NCI-H82 treated with DMSO at 0.1 percent for 48 hours (cell line): ENCODE measurements at regions not wholly inside any gene's neighbourhood (a gene's known extent, or its start where the extent isn't known, plus 50 kb on each side); places are given as distances from the start of the nearest gene placed in this dataset.

Experiments
- DNase-seq: peaks from one replicate; lab custom pipeline; 2025; ENCODE audit not compliant: unreplicated experiment; lab: John Stamatoyannopoulos, UW

DNA sequence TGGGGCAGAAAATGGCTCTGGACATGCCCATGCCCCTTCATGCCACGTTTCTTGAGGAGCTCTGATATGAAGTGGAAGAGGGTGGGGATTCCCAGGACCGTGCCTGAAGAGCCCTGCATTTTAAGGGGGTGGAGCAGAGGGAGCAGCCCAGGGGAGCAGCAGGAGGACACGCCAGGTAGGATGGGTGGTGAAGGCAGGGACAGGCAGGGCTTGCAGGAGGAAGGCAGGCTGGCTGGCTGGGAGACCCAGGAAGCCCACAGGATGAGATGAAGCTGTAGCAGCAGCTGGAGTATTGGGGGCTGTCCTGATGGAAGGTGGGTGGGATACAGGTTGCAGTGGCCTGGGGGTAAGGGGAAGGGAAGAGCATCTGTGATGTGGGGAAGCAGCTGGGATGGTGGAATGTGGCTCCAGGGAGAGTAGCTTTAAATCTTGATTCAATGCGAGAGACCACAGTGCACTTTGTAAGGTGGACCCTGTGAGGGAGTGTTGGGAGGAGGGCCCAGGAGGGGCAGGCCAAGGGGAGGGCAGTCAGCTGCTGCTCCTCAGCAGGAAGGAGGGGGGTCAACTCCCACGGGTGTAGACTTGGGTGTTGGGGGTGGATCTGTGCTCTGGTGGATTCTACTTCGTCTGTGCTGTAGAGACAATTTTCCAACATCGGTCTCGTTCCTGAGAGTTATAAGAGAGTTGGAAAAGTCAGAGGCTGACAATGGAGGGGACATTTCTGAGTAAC lies 242.6 kb upstream of the IRX4 start:
- no peak for DNase-seq

DNA sequence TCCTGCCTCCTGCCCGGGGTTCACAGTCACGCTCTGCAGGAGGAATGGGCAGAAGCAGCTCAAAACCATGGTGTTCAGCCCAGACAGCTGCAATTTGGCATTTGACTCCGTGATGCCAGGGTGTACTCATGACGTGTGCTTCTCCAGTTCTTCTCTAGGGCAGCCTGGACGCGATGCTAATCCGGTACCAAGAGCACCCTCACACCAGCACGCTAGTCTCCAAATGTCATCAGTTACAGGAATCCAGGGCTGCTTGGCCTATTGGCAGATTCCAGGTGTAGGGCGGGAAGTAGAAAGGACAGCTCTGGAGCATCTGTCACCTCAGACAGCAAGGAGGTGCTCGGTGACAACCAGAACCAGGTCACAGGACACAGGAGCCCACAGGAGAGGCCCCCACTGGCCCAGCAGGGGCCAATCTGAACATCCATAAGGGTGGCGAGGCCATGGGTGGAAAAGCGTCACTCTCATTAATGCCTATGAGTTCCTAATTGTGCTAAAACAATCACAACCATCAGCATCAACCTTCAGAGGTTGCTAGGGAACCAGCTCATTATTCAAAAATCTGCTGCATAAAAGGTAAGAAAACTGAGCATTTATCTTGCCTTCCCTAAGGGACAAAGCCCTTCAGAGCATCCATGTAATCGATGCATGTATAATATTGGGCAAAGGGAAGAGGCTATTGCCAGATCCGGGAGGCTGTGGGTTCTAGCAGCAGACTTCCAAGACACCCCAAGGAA lies 241.9 kb upstream of the IRX4 start:
- DNase-seq = no peak

DNA sequence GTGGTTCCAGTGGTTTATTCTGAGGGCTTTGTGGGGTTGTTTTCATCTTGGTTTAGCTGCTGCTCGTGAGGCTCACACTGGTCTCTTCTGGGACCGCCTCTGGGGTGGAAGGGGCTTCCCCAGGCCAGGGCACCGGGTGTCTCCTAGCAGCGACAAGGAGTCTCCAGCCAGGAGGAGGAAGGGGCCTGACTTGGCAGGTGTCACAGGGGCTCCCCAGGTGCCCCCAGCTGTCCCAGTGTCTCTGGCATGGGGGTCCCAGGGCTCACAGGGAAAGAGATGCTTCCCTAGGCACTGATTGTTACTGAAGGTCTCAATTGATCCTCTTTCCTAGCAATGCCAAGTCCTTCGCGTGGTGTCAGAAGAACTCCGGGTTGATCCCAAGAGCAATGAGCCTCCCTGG lies 241.1 kb upstream of the IRX4 start:
- no peak for DNase-seq

DNA sequence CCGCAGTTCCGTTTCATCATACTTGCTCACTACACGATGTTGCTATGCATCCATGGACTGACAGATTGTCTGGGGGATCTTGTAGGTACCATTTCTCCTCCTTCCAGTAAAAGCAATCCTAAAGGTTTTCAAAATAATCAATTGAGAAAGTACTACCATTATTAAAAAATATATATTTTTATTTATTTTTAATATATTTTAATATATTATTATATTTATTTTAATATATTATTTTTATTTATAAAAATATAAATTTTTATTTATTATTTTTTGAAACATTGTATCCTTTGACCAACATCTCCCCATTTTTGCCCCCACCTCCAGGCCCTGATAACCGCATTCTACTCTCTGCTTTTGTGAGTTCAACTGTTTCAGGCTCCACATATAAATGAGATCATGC lies 237.6 kb upstream of the IRX4 start:
- DNase-seq = no peak

DNA sequence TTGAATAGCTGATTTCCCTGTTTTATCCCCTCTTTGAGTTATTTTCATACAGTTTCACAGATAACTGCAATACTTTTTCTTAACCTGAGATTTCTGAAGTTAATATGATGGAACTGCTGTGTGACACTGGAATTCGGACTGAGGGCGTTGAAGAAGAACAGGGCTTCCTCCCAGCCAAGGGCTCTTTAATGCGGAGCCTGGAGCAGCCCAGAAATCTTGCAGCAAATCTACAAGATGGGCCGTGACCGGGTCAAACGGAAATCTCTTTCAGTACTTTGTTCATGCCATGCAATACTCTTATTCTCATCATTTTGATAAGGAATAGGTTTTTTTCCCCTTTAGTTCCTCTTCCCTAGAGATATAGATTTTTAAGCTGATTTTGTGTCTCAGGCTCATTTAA lies 236.8 kb upstream of the IRX4 start:
- no peak for DNase-seq

DNA sequence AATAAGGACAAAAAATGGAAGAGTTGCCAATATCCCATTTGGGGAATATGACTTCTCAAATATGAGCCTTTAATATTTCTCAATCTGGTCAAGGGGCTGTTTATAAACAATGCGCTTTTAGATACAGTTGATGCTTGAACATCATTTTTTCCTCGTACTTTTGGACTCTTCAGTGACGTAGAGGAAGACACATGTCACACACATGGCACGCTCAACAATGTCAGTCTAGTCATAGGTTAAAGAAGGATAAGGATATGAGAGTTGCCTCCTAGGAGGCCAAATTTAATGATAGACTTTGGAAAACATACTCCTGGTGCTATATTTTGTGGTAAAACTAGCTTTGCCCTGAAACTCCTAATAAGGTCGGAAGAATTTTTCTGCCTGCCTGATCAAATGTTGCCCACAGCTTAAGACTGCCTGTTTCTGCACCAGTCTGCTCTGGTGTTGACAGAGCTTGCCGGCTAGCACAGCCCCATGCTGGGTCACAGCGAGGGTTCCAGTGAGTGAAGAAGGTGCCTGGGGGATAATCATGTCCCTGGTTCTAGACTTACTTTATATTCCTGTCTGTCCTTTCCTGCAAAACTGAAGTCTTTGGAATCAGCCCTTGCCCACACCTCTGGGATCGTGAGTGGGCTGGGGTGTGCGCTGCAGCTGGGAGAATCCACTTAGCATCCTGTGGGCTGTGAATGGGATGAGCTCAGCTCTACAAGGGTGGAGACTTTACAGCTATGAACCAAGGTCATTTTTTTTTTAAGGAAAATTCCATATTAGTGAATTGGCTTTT lies 230.8 kb upstream of the IRX4 start:
- DNase-seq = no peak

DNA sequence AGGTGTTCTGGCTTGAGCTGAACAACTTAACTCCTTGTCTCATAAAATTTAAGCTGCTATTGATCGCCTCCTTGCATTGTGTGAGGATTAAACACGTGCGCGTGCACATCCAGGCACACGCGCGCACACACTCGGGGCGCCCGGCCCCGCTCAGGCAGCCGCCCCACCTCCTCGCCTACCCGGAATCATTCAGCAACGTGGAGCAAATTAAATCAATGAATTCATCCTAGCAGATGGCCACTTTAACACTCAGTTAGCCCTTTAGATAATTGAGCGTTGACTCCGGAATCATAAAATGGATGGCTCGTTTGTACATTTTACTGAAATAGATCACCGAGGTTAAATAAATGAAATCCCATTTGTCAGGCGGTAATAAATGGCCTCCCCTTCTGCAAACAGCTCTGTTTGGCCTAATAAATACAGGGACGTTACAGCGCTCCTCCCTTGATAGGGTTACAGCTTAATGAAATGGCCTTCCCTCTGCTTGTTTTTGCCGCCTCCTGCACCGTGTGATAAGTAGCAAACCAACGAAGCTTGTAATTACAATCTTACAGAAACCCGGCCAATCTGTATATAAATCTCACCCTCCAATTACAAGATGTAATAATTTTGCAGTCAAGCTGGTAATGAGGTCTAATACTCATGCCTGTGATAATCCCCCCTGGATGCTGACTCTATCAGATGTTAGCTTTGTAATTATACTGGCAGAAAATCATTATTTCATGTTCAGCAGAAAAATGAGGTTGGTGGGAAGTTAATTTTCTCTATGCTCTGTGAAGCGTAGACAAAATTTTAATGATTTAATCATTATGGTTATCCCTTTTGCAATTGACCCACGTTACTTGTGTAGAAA lies 229.7 kb upstream of the IRX4 start:
- DNase-seq = no peak

DNA sequence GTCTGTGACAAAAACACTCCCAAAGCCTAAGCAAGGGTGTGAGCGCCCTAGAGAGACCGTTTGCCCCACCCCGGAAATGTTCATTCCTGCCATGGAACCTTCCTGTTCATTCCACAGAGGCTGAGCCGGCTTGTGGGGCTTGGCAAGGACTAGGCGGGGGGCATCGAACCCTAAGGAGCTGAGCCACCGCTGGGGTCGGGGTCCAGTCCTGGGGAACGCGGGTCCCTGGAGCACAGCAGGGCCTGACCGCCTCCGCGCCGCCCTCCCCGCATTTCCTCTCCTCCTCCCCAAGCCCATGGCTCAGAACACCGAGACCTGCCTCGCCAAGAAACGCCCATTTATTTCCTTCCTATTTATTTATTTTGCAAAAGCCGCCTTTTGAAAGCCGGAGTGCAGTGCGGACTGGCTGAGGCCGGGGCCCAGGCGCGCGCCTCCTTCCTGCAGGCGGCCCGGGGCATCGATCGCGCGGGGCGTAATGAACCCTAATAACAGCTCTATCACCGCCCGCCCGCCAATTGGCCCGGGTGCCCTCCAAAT lies 228.9 kb upstream of the IRX4 start:
- no peak for DNase-seq

DNA sequence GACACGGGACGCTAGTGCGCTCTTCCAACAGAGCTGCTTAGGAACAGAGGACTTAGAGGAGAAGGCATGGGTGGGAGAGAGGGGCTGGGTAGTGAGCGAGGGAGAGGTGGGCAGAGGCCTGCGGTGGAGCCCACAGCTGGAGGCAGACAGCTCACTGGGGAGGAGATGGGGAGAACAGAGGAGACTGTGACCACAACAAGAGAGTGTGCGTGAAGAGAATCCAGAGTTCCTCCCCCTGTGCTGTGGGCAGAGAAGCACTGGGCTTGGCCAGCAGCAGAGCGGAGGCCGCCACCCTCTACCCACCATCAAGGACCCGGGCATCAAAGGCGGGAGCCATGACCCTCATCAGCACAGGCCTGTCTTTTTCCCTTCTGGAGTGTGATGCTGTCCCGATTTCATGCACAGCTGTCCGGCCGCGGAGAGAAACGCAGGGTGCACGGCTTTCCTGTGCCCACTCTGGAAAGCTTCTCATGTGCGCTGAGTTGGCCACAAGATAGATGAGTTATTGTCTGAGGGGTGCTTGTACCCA lies 228.3 kb upstream of the IRX4 start:
- DNase-seq = no peak

DNA sequence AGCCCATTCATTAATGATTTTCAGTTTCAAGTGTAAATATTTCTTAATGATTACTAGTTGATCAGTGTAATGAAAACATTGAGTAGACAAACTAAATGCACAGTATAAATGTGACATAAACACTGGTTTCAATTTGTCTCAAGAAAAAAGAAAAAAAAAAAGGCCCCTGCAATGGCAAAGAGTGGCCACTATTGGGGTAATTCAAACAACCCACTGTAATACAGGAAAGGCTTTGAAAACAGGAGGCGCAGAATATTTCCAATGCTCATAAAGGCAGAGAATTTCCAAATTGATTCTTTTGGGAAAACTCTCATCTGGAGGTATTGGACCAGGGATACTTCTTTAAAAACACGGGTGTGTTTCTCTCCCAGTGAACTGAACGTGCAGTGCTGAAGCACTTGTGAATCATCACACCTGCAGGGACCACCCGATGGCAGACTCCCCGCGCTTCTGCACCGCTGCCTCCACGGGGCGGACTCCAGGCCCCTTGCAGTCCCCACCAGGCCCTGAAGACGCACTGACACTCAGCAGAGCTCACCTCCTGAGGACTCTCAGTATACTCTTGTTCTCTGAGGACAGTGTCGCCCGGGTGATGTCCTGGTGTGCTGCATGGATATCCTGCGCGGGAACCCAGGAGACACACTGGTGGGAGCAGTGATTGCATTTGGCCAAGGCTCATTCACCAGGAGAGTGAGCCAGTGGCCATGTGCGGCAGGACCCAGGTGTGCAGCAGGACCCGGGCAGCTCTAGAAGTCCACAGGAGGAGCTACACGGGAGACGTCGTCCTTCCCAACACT lies 227.6 kb upstream of the IRX4 start:
- no peak for DNase-seq

DNA sequence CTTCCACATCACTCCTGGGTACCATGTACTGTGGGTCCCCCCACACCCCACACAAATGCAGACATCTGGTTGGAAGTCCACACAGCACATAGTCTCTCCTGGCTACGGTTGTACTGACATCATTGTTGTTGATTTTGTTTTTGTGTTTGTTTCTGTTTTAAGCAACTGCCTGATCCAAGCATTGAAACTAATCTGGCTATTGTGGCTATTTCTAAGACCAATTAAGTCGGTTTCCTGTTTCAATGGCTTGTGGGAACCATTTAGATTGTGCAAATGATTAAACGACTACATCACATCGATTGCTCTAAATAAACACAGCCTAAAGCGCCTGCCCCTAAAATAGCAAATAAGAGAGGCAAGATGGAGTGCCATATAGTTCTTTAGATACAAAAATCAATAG lies 226.8 kb upstream of the IRX4 start:
- no peak for DNase-seq

DNA sequence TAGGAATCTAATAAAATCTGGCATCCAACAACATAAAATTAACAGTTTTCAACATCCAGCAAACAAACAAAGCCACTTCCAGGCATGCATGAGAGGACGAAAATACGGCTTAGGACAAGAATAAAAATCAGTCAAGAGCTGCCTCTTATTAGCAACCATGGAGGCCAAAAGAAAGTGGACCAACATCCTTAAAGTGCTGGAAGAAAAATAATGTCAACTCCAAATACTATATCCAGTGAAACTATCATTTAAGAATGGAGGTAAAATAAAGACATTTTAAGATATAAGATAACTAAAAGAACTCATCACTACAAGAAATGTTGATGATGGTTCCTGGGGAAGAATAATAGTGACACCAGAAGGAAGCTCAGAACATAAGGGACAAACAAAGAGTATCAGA lies 224.0 kb upstream of the IRX4 start:
- no peak for DNase-seq

DNA sequence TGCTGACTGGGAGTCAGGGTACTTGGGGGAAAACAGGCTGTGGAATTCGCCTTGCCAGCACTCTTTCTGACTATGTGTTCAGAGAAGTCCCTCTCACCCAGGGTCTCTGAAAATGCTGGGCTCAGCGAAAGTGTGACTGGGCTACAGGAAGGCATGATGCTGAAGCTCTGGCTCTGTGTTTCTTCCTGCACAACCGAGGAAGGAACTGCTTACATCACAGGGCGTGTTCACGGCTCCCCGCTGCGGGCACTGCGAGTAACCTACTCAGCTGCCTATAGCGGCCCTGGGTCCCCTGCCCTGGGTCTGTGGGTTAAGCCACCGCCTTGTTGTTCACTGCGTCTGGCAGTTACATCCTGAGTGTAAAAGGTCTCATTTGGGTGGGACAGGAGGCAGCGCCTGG lies 222.4 kb upstream of the IRX4 start:
- no peak for DNase-seq

DNA sequence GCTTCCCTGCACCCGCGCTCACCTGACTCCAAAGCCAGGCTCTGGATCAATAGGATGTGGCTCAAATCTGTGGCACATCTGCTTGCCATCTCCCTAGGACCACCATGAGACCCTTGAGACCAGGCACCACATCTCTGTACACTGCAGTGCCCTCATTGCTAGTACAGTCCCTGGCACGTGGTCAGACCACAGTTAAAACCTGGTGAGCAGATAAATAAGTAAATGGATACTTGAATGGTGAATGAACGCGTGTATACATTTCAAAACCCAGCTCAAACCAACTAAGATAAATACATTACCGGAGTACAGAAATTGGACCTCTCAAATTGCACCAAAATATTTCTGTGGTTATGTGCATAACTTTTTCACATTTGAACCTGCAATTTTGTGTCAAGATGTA lies 221.2 kb upstream of the IRX4 start:
- DNase-seq = no peak

DNA sequence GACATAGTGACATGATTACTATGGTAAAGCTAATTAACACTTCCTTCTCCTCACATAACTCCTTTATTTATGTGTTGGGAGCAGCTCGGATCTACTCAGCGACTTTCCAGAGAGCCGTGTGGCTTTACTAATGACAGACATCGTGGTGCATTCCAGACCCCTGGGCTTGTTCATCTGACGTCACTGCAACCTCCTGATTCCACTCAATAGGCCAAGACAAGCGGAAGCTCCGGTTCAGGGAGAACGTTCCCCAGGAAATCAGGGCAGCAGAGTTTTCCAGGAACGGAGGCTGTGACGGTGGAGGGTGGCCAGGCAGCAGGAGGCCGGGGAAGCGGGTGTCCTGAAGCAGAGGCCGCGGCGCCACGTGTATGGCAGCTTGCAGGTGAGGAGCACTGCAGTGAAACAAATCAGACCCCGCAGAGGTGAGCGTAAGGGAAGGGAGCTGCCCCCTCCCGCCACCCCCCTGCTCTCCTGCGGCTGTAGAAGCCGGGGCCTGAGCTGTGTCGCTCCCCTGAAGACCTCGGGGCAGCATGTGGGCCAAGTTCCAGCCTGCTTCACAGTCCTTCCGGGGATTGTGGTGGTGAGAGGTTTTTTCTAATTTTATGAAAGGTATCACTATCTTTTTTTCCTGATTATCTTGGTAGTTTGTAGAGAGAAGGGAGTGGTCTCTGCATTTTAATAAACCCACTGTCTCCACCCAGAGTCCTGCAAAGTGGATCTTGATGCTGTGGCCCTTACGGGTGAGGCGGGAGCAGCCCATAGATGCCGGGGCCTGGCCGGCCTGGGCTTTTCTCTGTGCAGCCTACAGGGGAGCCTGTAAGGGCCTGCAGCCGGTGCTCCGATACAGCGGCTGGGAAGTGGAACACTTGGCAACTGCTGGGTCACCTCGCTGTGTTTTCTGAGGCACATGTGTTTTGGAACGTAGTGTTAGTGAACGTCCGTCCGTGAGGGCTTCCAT lies 220.4 kb upstream of the IRX4 start:
- DNase-seq = no peak

DNA sequence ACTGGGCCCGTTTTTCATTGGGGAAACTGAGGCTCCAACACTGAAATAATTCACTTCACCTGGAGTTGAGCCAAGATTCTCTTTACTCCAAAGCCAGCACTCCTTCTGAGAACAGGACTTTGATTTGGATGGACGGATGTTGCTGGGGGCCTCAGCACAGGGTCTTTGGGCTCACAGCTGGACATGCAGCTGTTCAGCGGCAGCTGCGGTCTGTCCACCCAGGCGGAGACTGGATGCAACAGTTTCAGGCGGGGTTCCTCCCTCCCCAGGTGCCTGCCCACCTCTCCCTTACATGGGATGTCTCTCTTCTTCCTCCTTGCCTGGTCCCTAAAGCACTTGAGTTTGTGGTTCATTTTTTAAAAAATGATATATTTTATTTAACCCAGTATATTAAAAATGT lies 219.0 kb upstream of the IRX4 start:
- DNase-seq = no peak

DNA sequence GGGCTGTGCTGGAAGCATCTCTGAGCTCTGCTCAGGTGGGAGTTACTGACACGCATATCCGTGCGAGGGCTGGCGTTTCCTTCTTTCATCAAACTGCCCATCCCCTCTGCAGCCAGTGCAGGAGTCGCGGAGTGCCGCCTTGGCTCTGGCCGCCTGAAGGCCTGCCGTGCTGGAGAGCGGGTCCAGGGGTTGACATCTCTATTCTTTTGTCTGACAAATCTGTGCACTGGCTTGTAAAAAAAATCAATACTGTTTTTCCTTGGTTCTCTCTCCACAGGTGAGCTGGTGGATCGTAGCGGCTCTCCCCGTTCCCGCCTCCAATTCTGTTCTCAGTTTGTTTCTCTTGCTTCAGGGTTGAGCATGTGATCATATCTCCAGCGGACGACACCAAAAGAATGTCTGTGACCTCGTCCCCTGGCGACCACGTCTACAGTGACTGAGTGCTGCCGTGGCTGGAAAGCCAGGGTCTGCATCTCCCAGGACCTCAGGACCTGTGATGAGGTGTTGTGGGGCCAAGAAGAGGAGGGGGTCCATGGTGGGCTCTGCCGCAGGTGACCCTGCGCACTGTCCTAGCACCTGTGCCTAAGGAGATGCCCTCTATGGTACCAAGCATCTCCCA lies 214.3 kb upstream of the IRX4 start:
- no peak for DNase-seq

DNA sequence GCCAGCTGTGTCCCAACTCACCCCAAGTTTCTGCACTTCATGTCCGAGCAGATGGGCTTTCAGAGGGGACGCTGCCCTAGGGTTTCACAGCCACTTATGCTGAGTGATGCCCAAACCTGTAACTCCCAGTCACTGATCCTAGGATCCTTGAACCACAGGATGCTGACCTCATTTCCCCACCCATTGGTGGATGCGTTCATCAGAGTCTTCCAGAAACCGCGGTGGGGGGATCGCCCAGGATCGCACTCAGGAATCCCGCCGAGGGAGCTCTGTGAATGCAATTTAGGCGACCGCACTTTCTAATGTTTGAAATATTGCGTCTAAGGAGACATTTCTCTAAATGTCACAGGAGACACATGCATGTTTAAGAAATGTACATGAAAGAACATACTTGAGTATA lies 212.3 kb upstream of the IRX4 start:
- no peak for DNase-seq
